Dedifferentiated amniotic fluid mesenchymal stem cell (primary cell): ENCODE measurements at regions not wholly inside any gene's neighbourhood (a gene's known extent, or its start where the extent isn't known, plus 50 kb on each side); places are given as distances from the start of the nearest gene placed in this dataset.

Experiments used
- DNase-seq: peaks from one replicate; pipeline ENCODE4 v3.0.0-alpha.2; 2016; ENCODE audit errors: extremely low spot score

DNA sequence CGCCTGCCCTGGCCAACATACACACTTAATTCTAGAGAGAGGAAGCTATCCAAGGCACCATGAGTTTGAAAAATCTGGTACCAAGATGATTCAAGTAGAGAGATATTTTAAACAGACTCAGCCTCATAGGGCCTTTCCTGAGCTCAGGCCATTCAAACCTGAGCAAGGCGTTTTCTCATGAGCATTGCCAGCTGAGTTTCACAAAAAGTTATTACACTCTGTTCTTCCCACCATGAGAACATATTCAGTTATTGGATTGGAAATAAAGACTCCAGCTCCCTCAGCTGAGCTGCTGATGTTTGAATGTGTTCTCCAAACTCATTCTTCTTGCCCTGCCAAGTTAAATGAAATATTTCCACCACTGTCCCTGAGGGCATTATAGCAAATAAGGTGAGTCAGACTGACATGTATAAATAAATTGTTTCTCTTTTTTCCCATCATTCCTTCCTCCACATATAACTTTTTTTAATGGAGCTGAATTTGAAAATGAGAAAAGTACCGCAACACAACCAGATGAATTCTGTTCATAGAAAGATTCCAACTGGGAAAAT is 429.6 kb downstream of the RAB28 start:
- no peak for DNase-seq

DNA sequence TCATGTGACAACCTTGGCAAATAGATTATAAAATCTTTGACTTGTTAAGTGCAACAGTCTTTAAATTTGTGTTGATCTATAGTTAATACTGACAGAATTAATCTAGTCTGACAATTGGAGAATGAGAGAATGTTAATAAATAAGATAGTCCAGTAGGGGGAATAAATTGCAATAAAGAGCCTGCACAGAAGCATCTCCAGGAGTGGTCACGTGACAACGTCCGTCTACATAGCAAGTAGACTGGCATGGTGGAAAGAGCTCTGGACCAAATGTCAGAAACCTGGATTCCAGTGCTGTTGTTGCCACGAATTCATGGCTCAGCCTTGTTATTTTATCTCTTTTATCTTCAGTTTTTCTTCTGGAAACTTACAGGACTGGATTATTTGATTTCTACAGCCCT is 436.5 kb downstream of the RAB28 start:
- DNase-seq, result no peak

DNA sequence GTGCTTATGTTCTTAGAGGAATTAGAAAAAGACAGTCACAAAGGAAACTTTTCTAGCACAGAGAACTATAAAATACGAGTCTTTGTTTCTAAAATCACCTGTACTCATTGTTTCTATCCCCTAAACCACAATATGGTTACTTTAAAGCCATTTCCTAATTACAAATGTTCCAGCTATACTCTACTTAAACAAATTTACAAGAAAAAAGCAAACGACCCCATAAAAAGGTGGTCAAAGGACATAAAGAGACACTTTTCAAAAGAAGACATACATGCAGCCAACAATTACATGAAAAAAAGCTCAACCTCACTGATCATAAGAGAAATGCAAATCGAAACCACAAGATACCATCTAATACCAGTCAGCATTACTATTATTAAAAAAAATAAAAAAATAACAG is 447.3 kb downstream of the RAB28 start:
- no peak for DNase-seq

DNA sequence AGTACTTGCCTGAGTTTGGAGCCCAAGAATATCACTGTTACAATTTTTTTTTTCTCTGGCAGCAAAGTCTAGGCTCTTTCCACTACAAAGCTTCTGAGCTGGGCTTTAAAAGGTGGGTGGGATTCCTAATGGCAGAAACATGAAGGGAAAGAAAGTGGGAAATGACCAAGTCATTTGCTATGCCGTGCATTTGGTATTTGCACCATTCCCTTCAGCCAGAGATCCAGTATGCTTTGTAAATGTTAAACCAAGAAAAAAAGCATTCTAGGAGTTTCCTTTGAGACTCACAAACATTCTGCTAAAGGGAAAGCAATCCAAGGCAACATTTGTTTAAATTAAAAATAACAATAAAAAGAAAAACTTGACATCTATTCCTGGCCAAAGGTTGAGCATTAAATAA is 451.2 kb downstream of the RAB28 start:
- DNase-seq, result no peak

DNA sequence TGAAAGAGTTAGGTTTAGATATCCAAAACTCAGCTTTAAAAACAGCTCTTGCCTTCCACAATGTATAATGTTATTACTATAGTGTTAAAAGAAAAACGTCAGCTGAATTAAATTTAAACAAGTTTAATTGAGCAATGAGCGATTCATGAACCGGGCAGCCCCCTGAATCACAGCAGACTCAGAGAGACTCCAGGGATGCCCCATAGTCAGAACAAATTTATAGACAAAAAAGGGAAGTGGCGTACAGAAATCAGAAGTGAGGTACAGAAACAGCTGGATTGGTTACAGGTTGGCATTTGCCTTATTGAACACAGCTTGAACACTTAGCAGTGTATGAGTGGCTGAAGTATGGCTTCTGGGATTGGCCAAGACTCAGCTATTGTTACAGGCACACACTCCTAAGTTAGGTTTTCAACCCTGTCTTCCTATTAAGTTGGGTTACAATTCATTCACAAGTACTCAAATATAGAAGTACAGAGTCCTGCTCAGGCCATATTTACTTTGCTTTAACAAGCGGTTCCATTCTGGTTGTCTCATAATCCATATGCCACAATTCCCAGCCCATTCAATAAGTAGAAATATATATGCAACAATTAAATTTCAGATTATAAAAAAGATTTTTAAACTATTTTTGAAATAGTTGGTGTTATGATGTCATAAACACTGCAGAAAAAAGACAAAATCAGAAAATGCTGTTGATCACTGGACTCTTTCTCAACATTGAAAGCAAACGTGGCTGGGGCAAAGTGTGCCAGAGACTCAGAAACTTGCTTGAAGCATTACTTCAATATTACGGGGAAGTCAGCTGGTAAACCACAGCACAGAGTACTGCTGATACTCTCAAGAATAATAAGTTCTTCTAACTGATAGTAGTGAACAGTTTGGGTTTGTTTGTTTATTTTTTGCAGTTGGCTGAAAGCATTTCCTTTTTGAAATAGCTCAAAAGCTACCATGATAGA is 459.7 kb downstream of the RAB28 start:
- DNase-seq, result no peak

DNA sequence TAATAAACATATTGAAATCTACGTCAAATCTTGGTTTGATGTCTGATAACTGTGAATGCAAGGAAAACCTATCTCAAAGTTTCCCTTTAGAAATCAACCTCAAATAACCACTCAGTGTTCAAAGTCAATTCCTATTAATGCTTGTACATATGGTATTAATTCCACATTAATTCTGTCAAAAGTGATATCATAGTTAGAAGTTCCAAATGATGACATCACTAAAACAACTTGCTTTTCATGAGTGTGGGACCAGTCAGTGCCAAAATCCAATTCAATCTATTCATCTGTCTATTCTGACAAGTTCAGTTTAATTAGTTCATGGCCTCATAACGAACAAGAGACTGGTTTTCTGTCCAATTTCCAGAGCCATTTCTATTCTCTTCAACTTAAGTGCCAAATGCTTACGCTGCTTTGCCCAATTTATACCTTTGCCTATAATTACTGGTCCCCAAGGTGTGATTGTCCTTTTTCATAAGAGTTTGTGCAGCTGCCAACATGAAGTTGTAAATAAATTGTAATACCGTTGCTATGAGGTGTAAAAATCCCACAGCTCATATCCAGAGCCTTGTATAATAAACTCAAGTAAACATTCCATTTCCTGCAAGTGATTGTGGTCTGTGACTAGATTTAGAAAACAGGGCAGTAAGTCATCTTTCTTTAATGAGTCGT is 476.2 kb downstream of the RAB28 start:
- no peak for DNase-seq

DNA sequence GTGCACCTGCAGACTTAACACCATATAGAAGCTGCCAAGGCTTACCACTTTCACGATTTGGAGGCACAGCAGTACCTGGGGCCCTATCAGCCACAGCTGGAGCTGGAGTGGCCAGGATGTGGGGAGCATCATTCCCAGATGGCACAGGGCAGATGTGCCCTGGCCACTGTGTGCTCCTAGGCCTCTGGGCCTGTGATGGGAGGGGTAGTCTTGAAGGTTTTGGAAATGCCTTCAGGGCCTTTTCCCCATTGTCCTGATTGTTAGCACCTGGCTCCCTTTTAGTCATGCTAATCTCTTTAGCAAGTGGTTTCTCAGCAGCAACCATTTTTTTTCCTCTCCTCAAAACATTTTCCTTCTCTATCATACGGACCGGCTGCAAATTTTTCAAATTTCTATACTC is 490.2 kb downstream of the RAB28 start:
- no peak for DNase-seq

DNA sequence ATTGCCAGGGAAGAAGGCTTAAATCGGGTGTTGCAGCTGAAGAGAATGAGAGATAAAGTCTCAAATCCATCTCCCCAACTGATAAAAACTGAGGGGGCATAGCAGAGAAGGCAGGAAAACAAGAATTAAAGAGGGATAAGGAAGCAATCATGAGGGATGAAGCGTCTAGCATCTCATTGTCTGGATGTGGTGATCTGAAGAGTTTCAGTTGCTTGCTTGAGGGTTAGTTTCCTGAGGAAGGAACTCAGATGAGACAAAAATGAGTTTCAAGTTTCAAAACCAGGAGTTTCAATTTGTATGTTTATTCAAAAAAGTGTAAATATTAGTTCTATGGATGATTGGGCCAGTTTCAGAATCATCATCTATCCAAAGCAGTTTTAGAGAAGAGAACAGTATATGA is 496.9 kb downstream of the RAB28 start:
- DNase-seq, result no peak

DNA sequence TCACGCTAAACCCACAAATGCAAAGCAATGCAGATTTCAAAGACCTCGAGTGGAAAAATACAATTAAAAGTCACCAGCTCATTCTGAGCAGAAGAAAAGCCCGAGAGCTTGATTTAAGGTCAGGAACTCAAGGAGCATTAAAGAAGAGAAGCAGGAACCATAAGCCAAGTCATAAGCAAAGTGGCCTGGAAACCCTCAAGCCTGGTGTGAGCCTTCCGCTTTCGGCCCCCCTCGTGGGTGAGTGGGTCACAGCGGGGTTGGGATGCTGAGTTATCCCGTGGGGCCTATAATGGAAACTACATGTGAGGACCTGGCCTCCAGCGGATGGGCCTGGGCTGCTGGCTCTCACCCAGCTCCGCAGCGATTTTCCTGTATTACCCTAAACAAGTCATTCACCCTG is 504.3 kb downstream of the RAB28 start:
- no peak for DNase-seq

DNA sequence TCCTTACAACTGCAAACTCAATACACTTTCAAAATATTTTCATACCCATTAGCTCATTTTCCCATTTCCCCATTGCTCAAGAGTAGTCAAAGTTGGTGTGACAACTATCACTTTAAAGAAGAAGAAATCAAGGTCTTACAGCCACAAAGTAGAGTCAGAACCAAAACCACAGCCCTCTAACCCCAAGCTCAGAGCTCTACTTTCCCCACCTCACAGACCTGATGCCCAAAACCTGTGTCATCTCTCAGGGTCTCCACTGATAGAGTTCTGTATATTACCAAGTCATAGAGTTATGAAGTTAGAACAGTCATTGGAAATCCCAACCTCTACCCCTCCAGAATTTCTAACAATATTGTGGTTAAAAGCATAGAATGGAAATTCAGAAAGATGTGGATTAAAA is 505.8 kb downstream of the RAB28 start:
- no peak for DNase-seq

DNA sequence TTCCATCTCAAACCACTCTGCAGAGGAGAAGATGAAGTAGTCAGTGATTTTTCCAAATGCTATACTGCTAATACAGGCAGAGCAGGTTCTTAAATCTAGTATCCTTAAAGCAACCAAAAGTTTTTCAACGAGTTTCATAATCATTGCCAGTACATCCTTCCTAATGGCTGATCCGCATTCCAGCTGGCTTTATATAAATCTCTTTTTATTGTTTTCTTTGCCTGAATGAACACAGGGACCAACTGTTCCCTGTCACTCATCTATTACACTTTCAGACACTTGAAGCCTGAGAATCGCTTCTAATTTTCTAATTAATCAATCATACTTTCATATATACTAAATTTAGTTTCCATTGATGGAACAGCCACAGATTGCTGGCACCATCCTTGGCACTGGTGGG is 508.6 kb downstream of the RAB28 start:
- DNase-seq, result no peak

DNA sequence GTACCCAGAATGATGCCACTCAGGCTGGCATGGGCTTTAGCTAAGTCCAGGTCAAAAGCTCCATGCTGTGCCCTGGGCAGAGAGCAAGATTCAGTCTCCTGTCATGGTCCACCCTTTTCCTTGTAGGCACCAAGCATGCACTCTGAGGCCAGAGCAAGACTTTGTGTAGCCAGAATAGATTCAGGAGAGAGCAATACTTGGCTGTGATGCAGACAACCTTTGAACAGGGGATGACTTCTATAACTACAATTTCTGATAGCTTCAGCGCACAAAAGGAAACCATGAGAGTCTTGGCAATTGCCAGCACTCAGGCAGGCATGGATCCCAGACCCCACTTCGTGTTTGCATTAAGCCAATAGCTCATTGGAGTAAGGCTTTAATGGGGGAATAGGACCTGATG is 510.6 kb downstream of the RAB28 start:
- DNase-seq, result no peak

DNA sequence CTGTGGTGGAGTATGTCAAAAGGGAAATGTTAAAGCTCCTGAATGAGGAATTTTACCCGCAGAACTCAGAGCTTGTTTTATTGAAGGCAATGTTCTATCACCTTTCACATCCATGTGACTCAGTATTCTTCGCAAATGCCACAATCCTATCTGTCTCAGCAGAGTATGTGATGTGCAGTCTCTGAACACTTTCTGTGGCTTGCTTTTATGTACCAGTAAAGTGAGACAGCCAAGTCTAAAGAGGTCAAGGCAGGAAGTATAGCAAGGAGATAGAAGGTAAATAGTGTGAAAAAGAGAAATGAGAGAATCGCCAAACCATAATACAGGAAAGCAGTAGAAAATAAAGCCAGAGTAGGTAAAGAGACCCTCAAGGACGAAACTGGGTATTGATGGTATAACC is 515.8 kb downstream of the RAB28 start:
- DNase-seq, result no peak

DNA sequence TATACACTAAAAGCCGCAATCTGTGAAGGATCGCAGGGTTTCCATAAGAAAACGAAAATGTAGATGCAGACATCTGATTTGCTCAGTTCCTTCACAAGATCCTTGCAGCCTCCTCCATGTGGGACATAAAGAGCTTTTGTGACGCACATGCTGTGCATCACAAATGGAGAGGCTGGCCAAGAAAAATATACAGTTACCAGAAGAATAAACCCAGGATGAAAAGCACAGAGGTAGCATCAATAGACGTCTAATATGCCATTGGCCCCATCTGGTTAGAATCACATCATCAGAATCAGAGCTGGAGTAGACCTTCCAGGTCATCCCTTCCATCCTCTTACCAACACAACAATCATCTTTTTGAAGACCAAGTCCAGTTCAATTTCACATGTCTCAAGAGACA is 517.4 kb downstream of the RAB28 start:
- no peak for DNase-seq

DNA sequence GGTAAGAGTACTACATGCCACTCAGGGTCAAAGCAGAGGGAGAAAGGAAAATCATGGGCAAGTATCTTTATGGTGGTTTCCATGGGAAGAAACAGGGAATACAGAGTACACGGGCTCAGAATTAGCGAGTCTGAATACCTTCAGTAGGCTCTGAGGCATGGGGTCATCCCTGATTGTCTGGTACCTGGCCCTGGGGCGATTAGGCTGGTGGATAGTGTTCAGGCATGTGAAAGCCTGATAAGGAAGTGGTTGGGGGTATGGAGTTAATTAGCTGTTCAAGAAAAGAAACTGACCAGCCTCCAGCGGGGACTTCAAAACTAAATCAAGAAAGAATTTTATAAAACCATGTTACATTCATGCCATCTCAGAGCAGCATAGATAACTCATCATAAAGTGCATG is 518.8 kb downstream of the RAB28 start:
- DNase-seq, result no peak

DNA sequence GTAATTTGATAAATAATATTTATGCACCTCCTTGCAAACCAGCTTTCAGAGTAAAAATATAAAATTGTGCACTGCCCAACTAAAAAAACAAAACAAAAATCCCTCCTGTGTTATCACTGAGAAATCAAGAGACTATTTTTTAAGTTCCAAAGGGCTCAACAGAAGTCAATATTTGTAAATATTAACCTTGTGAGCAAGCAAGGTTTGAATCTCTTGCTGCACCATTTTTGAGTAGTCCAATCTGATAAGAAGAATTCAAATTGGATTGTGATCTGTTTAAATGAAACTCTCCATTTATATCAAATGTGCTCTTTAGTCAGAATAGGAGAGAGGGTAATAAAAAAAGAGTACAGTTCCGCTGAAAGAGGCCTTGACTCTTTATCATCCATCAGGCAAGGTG is 520.2 kb downstream of the RAB28 start:
- DNase-seq, result no peak

DNA sequence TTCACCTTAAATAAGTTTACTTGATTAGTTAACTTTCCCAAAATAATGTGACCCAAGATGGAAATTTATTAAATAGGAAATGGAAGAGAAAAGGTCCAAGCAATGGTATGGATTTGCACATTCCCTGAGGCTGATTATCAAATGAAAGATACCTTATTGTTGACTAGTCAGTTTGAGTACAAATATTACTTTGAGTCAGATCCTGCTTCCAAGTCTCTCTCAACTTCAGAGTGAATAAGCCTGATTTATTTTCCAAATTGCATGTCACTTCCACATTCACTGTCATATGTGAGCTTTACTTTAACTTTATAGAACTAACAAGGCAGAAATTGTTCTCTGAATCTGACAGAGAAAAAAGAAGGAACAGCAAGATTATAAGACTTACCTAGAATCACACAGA is 520.8 kb downstream of the RAB28 start:
- DNase-seq, result no peak

DNA sequence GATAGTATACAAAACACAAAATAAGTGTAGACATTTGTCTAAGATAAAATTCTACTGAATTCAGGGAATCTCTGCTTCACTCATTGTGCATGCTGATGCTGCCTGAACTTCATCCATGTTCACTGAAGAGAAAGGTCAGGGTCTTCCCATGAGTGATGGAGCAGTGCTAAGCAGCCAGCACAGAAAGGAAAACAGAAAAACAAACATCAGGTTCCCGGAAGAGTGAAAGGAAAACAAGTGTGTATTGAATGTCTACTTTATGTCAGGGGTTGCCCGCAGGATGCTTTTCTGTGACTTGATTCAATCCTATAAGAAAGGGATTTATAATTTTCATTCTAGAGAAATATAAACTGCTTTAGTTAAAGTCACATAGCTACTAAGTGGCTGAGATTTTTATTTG is 522.4 kb downstream of the RAB28 start:
- DNase-seq, result no peak

DNA sequence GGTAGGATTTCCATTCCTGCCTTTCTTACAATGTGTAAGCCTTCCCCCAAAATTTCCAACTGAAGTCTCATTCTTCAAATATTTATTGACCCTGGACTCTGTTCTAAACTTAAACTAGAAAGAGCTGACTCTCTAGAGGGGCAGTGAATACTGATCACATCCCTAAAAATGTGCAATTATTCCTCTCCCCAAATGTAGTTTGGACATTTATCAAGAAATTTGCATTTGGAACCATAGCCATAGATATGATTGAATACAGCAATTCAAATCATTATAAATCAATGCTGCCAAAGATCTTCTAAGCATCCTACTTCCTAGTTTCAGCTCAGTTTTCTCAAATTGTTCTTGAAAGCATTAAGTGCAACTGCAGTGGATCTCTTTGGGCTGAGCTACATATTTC is 525.7 kb downstream of the RAB28 start:
- no peak for DNase-seq

DNA sequence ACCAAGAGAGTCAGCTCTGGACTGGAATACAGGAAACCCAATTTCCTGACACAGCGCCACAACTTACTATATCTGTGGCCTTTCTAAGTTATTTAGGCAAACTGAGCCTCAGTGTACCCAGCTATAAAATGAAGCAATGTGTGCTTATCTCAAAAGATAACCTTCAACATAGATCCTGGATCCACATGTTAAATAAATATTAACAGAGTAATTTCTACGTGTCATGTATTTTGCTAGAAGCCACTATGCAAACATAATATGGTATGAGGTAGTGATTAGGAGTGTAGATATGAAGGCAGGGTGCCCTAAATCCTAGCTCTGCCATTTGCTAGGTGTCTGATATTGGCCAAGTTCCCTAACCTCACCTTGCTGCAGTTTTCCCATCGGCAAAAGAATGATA is 527.0 kb downstream of the RAB28 start:
- no peak for DNase-seq

DNA sequence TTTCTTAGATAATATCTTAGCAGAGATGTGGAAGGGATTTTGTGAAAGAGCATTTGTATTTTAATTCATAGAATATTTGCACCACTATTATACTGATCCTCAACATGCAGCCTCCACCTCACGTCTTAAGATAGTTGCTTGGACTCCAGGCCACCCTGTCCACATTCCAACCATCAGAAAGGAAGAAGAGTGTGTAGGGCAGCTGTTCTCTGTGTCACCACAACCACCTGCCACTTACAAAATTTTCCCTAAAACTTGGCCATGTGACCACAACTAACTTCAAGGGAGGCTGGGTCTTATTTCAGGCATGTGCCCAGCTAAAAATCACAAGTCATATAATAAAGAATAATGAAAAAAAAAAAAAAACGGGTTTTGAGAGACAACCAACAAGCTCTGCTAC is 528.1 kb downstream of the RAB28 start:
- DNase-seq, result no peak

DNA sequence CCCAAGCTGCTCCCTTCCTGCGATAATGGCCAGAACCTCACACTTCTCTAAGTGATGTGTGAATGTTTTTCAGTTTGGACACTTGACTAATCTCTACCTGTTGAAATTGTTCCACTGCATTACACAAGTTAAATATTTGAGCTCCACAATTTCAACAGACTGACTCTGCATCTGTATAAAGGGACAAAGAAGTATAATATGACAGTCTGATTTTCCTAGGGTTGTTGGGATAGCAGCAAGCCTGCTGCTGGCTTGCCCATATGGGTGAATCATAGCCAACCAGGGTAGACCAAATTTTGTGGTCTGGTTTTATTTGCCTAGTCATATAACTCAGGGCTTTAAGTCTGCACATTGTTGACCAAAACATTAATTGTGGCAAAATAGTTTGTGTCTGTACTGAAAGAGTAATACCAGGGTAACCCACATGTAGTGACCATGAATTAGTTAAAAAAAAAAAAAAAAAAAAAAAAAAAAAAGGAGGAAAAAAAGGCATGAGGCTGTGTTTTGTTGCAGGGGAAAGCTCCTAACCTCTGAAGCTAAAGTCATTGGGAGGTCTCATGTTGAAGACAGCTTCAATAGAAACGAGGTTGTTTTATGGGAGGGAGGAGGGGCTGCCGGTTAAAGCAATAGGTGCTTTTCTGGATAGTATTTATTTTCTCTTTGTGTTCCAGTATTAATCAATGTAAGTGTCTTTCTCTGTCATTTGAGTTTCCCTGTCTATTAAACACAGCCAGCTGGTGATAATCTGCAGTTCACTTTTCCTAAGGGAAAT is 534.2 kb downstream of the RAB28 start:
- no peak for DNase-seq
